GM12878 (cell line): ENCODE measurements at regions not wholly inside any gene's neighbourhood (a gene's known extent, or its start where the extent isn't known, plus 50 kb on each side); places are given as distances from the start of the nearest gene placed in this dataset.
"Not testable (repeated sequence)": the region's sequence is repeated elsewhere in the genome, so short reads cannot be mapped to it uniquely, and the experiment has no call there.

ENCODE experiments used
- CBX5 ChIP-seq: sonication (generic); IDR thresholded peaks from 2 replicates; pipeline ENCODE4 v1.6.1; 2016; ENCODE audit warnings: low read depth, moderate library complexity, mild to moderate bottlenecking, inconsistent platforms
- TF ChIP-seq, protein P1 (sequence below): fragments of 150-350 bp; IDR thresholded peaks from 2 replicates; pipeline ENCODE4 v1.6.1; 2014; ENCODE audit warnings: mild to moderate bottlenecking, low read depth, low read length

DNA sequence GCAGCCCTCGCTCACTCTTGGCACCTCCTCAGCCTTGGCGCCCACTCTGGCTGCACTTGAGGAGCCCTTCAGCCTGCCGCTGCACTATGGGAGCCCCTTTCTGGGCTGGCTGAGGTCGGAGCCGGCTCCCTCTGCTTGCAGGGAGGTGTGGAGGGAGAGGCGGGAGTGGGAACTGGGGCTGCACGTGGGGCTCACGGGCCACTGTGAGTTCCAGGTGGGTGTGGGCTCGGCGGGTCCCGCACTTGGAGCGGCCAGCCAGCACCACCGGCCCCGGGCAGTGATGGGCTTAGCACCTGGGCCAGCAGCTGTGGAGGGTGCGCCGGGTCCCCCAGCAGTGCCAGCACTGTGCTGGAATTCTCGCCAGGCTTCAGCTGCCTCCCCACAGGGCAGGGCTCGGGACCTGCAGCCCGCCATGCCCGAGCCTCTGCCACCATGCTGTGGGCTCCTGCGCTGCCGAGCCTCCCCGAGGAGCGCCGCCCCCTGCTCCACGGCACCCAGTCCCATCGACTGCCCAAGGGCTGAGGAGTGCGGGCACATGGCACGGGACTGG lies 700.8 kb upstream of the NRP1 start:
- not testable (repeated sequence) for TF ChIP-seq CBX5
- TF ChIP-seq, protein P1, sequence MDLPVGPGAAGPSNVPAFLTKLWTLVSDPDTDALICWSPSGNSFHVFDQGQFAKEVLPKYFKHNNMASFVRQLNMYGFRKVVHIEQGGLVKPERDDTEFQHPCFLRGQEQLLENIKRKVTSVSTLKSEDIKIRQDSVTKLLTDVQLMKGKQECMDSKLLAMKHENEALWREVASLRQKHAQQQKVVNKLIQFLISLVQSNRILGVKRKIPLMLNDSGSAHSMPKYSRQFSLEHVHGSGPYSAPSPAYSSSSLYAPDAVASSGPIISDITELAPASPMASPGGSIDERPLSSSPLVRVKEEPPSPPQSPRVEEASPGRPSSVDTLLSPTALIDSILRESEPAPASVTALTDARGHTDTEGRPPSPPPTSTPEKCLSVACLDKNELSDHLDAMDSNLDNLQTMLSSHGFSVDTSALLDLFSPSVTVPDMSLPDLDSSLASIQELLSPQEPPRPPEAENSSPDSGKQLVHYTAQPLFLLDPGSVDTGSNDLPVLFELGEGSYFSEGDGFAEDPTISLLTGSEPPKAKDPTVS = not testable (repeated sequence)
